Keratinocyte (primary cell): ENCODE measurements at regions not wholly inside any gene's neighbourhood (a gene's known extent, or its start where the extent isn't known, plus 50 kb on each side); places are given as distances from the start of the nearest gene placed in this dataset.

Experiments
- DNase-seq: peaks from one replicate; pipeline ENCODE4 v3.0.0-alpha.2; 2011; ENCODE audit warnings: low read depth, missing footprints, low spot score
- FAIRE-seq: peaks from 2 replicates; lab custom pipeline; 2011; peaks lifted over from hg19 to GRCh38; lab: Jason Lieb, UNC
- H2AFZ ChIP-seq: 2 replicates; pipeline ENCODE4 v1.6.0; 2012; ENCODE audit warnings: low read length, control low read depth, inconsistent platforms; ENCODE audit not compliant: control insufficient read depth
- H3K27ac ChIP-seq: 2 replicates; pipeline ENCODE4 v1.5.1; 2011; ENCODE audit warnings: low read length; ENCODE audit not compliant: control insufficient read depth, insufficient read depth
- H3K27me3 ChIP-seq: 3 replicates; pipeline ENCODE4 v1.6.0; 2011; ENCODE audit warnings: low read length; ENCODE audit not compliant: control insufficient read depth, insufficient read depth; ENCODE audit errors: extremely low read depth
- H3K36me3 ChIP-seq, 2 experiments: 2 replicates in 1 of 2; 3 replicates in 1 of 2; pipeline ENCODE4 v1.5.1; 2011; ENCODE audit warnings: low read length in 2 of 2, mild to moderate bottlenecking in 1 of 2; ENCODE audit not compliant: control insufficient read depth in 2 of 2, insufficient read depth in 2 of 2; ENCODE audit errors: extremely low read depth in 1 of 2
- H3K4me1 ChIP-seq: 3 replicates; pipeline ENCODE4 v1.5.1; 2011; ENCODE audit warnings: low read length; ENCODE audit not compliant: control insufficient read depth, insufficient read depth; ENCODE audit errors: extremely low read depth
- H3K4me2 ChIP-seq: 3 replicates; pipeline ENCODE4 v1.6.0; 2011; ENCODE audit warnings: low read depth, low read length; ENCODE audit not compliant: control insufficient read depth, insufficient read depth; ENCODE audit errors: extremely low read depth
- H3K4me3 ChIP-seq, 3 experiments: fragments of 200-600 bp in 1 of 3; sonication (generic) in 1 of 3; 2 replicates in 2 of 3; 3 replicates in 1 of 3; pipeline ENCODE4 v1.5.1; 2011 to 2016; ENCODE audit warnings: low read length in 3 of 3, mild to moderate bottlenecking in 3 of 3, control low read depth in 2 of 3, inconsistent platforms in 1 of 3, low read depth in 1 of 3, mixed read lengths in 1 of 3, mixed run types in 1 of 3, moderate library complexity in 1 of 3; ENCODE audit not compliant: control insufficient read depth in 2 of 3, insufficient read depth in 2 of 3; ENCODE audit errors: extremely low read depth in 1 of 3
- H3K79me2 ChIP-seq: 2 replicates; pipeline ENCODE4 v1.6.0; 2012; ENCODE audit warnings: low read length; ENCODE audit not compliant: control insufficient read depth, insufficient read depth
- H3K9ac ChIP-seq: 3 replicates; pipeline ENCODE4 v1.6.0; 2011; ENCODE audit warnings: low read length; ENCODE audit not compliant: control insufficient read depth, insufficient read depth; ENCODE audit errors: extremely low read depth
- H3K9me1 ChIP-seq: 3 replicates; pipeline ENCODE4 v1.6.0; 2011; ENCODE audit warnings: low read length; ENCODE audit not compliant: control insufficient read depth, insufficient read depth; ENCODE audit errors: extremely low read depth
- H3K9me3 ChIP-seq: 2 replicates; pipeline ENCODE4 v1.5.1; 2012; ENCODE audit warnings: low read depth, low read length; ENCODE audit not compliant: control insufficient read depth
- H4K20me1 ChIP-seq: 3 replicates; pipeline ENCODE4 v1.6.0; 2011; ENCODE audit warnings: low read length; ENCODE audit not compliant: control insufficient read depth, insufficient read depth; ENCODE audit errors: extremely low read depth
- EZH2 ChIP-seq: IDR thresholded peaks from one replicate; pipeline ENCODE4 v1.6.1; 2012; ENCODE audit warnings: inconsistent platforms, mild to moderate bottlenecking, low read length, moderate library complexity
- dilution Hi-C: fragments of 300-500 bp; cut with MboI; formaldehyde crosslinking; loops from one replicate; pipeline ENCODE4 v1.7.0; 2020; ENCODE audit warnings: low sequenced_read_pairs; ENCODE audit not compliant: extremely low pct_ligation_motif_present
- TF ChIP-seq, protein P1 (sequence below), 3 experiments: IDR thresholded peaks in 1 of 3; conservative IDR thresholded peaks in 1 of 3; optimal IDR thresholded peaks in 1 of 3; 2 replicates in 2 of 3; 3 replicates in 1 of 3; pipeline versions ENCODE3 to v1.5.1; 2011; ENCODE audit warnings: low read length in 3 of 3, mild to moderate bottlenecking in 3 of 3, moderate library complexity in 2 of 3, control low read depth in 1 of 3, inconsistent platforms in 1 of 3; ENCODE audit not compliant: insufficient read depth in 2 of 3; ENCODE audit errors: extremely low read depth in 1 of 3

DNA sequence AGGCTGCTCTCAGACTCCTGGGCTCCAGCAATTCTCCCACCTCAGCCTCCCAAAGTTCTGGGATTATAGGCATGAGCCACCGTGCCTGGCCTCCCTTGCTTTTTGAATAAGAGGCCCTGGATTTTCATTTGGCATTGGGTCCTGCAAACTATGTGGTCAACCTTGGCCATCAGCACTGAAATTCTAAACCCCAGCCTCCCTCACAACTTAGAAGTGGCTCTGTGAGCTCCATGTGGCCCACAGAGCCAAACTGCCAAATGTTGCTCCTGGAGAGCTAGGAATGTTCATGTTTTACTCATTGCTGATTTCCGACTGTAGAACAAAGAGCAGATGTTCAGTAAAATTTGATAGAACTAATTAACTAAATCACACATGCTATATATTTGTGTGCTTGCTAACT lies 210.6 kb upstream of the AGAP1 start:
- DNase-seq (no peak), FAIRE-seq (no peak)
- no peak overlapping the region for H3K27ac ChIP-seq
- no peaks in the 10 kb centered on the region for H3K9me3 ChIP-seq
- H3K9me1 ChIP-seq: no peaks in the 10 kb centered on the region
- H4K20me1 ChIP-seq: no peaks in the 10 kb centered on the region
- H2AFZ ChIP-seq: no peak overlapping the region
- H3K36me3 ChIP-seq: no peaks in the 10 kb centered on the region
- H3K9ac ChIP-seq: no peak overlapping the region
- no peaks in the 10 kb centered on the region for H3K79me2 ChIP-seq
- no peak overlapping the region for H3K4me2 ChIP-seq
- H3K4me3 ChIP-seq: no peak overlapping the region
- dilution Hi-C loops: no loop called here
- TF ChIP-seq, protein P1, sequence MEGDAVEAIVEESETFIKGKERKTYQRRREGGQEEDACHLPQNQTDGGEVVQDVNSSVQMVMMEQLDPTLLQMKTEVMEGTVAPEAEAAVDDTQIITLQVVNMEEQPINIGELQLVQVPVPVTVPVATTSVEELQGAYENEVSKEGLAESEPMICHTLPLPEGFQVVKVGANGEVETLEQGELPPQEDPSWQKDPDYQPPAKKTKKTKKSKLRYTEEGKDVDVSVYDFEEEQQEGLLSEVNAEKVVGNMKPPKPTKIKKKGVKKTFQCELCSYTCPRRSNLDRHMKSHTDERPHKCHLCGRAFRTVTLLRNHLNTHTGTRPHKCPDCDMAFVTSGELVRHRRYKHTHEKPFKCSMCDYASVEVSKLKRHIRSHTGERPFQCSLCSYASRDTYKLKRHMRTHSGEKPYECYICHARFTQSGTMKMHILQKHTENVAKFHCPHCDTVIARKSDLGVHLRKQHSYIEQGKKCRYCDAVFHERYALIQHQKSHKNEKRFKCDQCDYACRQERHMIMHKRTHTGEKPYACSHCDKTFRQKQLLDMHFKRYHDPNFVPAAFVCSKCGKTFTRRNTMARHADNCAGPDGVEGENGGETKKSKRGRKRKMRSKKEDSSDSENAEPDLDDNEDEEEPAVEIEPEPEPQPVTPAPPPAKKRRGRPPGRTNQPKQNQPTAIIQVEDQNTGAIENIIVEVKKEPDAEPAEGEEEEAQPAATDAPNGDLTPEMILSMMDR (optimal IDR thresholded peaks at IDR 0.05 in 1 of 3, IDR thresholded peaks at IDR 0.05 in 1 of 3, conservative IDR thresholded peaks at IDR 0.05 in 1 of 3; ENCODE audit: extremely low read depth in 1 of 3, insufficient read depth in 2 of 3, low read length in 3 of 3): no peak
- TF ChIP-seq EZH2: no peak
- H3K27me3 ChIP-seq: peaks cover 3% of the 10 kb centered on the region
- no peaks in the 10 kb centered on the region for H3K4me1 ChIP-seq

DNA sequence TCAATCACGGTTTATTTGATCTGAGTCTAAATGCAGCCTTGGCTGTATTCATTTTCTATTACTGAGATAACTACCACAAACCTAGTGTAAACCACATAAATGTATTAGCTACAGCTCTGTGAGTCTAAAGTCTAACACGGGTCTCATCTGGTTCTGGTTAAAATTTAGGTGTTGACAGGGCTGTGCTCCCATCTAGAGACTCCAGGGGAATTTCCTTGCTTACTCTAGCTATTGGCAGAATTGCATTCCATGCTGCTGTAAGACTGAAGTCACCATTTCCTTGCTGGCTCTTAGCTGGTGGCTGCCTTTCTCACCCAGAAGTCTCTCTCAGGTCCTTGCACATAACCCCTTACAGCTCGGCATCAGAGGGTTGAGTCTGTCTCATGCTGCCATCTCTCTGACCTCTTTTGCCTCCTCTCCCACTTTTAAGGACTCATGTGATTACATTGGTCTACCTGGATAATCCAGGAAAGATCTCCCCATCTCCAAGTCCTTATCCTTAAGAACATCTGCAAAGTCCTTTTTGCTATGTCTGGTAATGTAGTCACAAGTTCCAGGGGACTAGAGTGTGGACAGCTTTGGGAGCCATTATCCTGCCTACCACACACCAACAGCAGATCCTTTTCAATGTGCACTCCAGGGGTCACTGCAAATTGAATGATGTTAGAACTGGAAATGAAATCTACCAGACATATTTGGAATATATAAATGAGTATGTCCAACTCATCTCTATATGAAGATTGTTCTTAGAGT lies 207.0 kb upstream of the AGAP1 start:
- H3K4me2 ChIP-seq: no peak overlapping the region
- DNase-seq: no peak
- no peak for TF ChIP-seq EZH2
- TF ChIP-seq, protein P1 (optimal IDR thresholded peaks at IDR 0.05 in 1 of 3, IDR thresholded peaks at IDR 0.05 in 1 of 3, conservative IDR thresholded peaks at IDR 0.05 in 1 of 3; ENCODE audit: extremely low read depth in 1 of 3, insufficient read depth in 2 of 3, low read length in 3 of 3): no peak
- FAIRE-seq: no peak
- no peak overlapping the region for H3K27ac ChIP-seq
- H3K4me1 ChIP-seq: no peaks in the 10 kb centered on the region
- no peak overlapping the region for H3K4me3 ChIP-seq
- dilution Hi-C loops: no loop called here
- H3K9me3 ChIP-seq: no peaks in the 10 kb centered on the region
- H2AFZ ChIP-seq: no peak overlapping the region
- H3K9ac ChIP-seq: no peak overlapping the region
- no peaks in the 10 kb centered on the region for H3K27me3 ChIP-seq
- H3K9me1 ChIP-seq: no peaks in the 10 kb centered on the region
- H4K20me1 ChIP-seq: no peaks in the 10 kb centered on the region
- no peaks in the 10 kb centered on the region for H3K79me2 ChIP-seq
- H3K36me3 ChIP-seq: no peaks in the 10 kb centered on the region
